K562 (cell line): ENCODE measurements at regions not wholly inside any gene's neighbourhood (a gene's known extent, or its start where the extent isn't known, plus 50 kb on each side); places are given as distances from the start of the nearest gene placed in this dataset.

Source experiments
- ATF6 ChIP-seq: sonication (generic); formaldehyde crosslinking; IDR thresholded peaks from 2 replicates; pipeline ENCODE4 v1.4.0; 2020; ENCODE audit warnings: mild to moderate bottlenecking, missing genetic modification reagents
- HMG20B ChIP-seq: fragments of 250-450 bp; sonication (Bioruptor Pico); IDR thresholded peaks from 2 replicates; pipeline ENCODE4 v1.5.0; 2021; ENCODE audit warnings: mild to moderate bottlenecking

- TF ChIP-seq HMG20B (CRISPR knock-in tag) (no peak), ATF6 (no peak)
Observed at GRCh38 chr15:77859491-77860060, 217.9 kb downstream of the TBC1D2B start.
